ENCODE measurements at regions not wholly inside any gene's neighbourhood (a gene's known extent, or its start where the extent isn't known, plus 50 kb on each side); places are given as distances from the start of the nearest gene placed in this dataset.

DNA sequence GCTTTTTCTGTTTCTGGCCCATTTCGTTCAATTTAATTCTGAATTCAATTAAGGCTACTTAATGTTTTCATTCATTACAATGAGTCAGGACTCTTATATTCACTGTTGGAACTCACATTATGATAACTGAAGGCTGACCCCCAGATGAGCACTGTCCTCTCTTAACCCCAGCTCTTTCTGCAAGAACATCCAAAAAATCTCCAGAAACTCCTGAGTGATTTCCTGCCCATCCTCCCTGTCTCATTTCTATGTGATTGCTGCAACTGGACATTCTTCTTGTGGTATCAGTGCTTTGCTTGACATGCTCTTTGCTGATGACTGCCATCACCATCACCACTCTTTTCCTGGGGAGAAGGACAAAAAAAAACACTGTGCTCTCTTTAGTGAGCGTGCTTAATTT, 240.3 kb downstream of the SPRY2 start:
- TF ChIP-seq, protein P1, sequence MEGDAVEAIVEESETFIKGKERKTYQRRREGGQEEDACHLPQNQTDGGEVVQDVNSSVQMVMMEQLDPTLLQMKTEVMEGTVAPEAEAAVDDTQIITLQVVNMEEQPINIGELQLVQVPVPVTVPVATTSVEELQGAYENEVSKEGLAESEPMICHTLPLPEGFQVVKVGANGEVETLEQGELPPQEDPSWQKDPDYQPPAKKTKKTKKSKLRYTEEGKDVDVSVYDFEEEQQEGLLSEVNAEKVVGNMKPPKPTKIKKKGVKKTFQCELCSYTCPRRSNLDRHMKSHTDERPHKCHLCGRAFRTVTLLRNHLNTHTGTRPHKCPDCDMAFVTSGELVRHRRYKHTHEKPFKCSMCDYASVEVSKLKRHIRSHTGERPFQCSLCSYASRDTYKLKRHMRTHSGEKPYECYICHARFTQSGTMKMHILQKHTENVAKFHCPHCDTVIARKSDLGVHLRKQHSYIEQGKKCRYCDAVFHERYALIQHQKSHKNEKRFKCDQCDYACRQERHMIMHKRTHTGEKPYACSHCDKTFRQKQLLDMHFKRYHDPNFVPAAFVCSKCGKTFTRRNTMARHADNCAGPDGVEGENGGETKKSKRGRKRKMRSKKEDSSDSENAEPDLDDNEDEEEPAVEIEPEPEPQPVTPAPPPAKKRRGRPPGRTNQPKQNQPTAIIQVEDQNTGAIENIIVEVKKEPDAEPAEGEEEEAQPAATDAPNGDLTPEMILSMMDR (IDR thresholded peaks at IDR 0.05 in 8 of 11, conservative IDR thresholded peaks at IDR 0.05 in 3 of 11) = no peak
- TF ChIP-seq POLR2A (IDR thresholded peaks at IDR 0.05) (no peak), POLR2AphosphoS5 (IDR thresholded peaks at IDR 0.05) (no peak)

Data from spleen (tissue), 7 donors.